Upper lobe of right lung (tissue), 1 donor: ENCODE measurements at regions not wholly inside any gene's neighbourhood (a gene's known extent, or its start where the extent isn't known, plus 50 kb on each side); places are given as distances from the start of the nearest gene placed in this dataset.

ENCODE experiments used
- ATAC-seq: fragments of 200-7000 bp; cut with Tn5 transposase; one replicate; pipeline ENCODE4 v1.9.1; 2020; ENCODE audit warnings: mild to moderate bottlenecking, moderate library complexity
- DNase-seq: peaks from one replicate; pipeline ENCODE4 v3.0.0-alpha.2; 2020
- H3K27ac ChIP-seq: fragments of 200-600 bp; one replicate; pipeline ENCODE4 v1.8.0; 2022
- H3K27me3 ChIP-seq: fragments of 200-600 bp; one replicate; pipeline ENCODE4 v1.8.0; 2022; ENCODE audit warnings: mild to moderate bottlenecking
- H3K36me3 ChIP-seq: fragments of 200-600 bp; one replicate; pipeline ENCODE4 v1.8.0; 2022
- H3K4me1 ChIP-seq: fragments of 200-600 bp; one replicate; pipeline ENCODE4 v1.8.0; 2022
- H3K4me3 ChIP-seq: fragments of 200-600 bp; one replicate; pipeline ENCODE4 v1.8.0; 2022; ENCODE audit warnings: mild to moderate bottlenecking
- H3K9me3 ChIP-seq: fragments of 200-600 bp; one replicate; pipeline ENCODE4 v1.8.0; 2022
- CTCF ChIP-seq: fragments of 200-600 bp; IDR thresholded peaks from one replicate; pipeline ENCODE4 v1.8.0; 2022; ENCODE audit warnings: antibody characterized with exemption
- intact Hi-C: fragments of 100-400 bp; cut with DNase I; formaldehyde crosslinking; loops from one replicate; pipeline ENCODE4 v1.11.0; 2022
- donor health status: DM: no; HTN: yes; CAD: no; lungs with severe emphysema.

- no peak for TF ChIP-seq CTCF
- Histone ChIP-seq H3K36me3 (no peaks in the 10 kb centered on the region), H3K27ac (no peak overlapping the region), H3K4me1 (no peaks in the 10 kb centered on the region), H3K4me3 (no peak overlapping the region), H3K9me3 (no peaks in the 10 kb centered on the region), H3K27me3 (no peaks in the 10 kb centered on the region)
- intact Hi-C loops: no loop called here
- ATAC-seq: no peak
- DNase-seq: no peak
These were observed 212.3 kb upstream of the ZBED5 start for GRCh38 chr11:11069841-11070835.

- Histone ChIP-seq H3K9me3 (no peaks in the 10 kb centered on the region), H3K4me1 (no peaks in the 10 kb centered on the region), H3K36me3 (no peaks in the 10 kb centered on the region), H3K27me3 (no peaks in the 10 kb centered on the region), H3K27ac (no peak overlapping the region), H3K4me3 (no peak overlapping the region)
- ATAC-seq: no peak
- TF ChIP-seq CTCF: no peak
- DNase-seq: no peak
- intact Hi-C loops: no loop called here
These were observed 210.3 kb upstream of the ZBED5 start for GRCh38 chr11:11068113-11068512.

GRCh38 chr11:11065396-11065795, 207.5 kb upstream of the ZBED5 start:
- Histone ChIP-seq H3K27me3 (no peaks in the 10 kb centered on the region), H3K27ac (no peak overlapping the region), H3K9me3 (no peaks in the 10 kb centered on the region), H3K4me1 (no peaks in the 10 kb centered on the region), H3K4me3 (no peak overlapping the region), H3K36me3 (no peaks in the 10 kb centered on the region)
- intact Hi-C loops: no loop called here
- DNase-seq (no peak), ATAC-seq (no peak)
- TF ChIP-seq CTCF: no peak

GRCh38 chr11:11057472-11057854, 199.6 kb upstream of the ZBED5 start:
- intact Hi-C loops: no loop called here
- no peak for DNase-seq
- Histone ChIP-seq H3K4me3 (no peak overlapping the region), H3K9me3 (no peaks in the 10 kb centered on the region), H3K4me1 (no peaks in the 10 kb centered on the region), H3K27ac (no peak overlapping the region), H3K27me3 (no peaks in the 10 kb centered on the region), H3K36me3 (no peaks in the 10 kb centered on the region)
- ATAC-seq: no peak
- TF ChIP-seq CTCF: no peak

GRCh38 chr11:11056749-11057471, 199.1 kb upstream of the ZBED5 start:
- intact Hi-C loops: no loop called here
- H3K4me1 ChIP-seq: no peaks in the 10 kb centered on the region
- H3K27ac ChIP-seq: no peak overlapping the region
- ATAC-seq (no peak), DNase-seq (no peak)
- H3K4me3 ChIP-seq: no peak overlapping the region
- H3K36me3 ChIP-seq: no peaks in the 10 kb centered on the region
- H3K27me3 ChIP-seq: no peaks in the 10 kb centered on the region
- no peak for TF ChIP-seq CTCF
- H3K9me3 ChIP-seq: no peaks in the 10 kb centered on the region
